ENCODE measurements at regions not wholly inside any gene's neighbourhood (a gene's known extent, or its start where the extent isn't known, plus 50 kb on each side); places are given as distances from the start of the nearest gene placed in this dataset.

GRCh38 chr17:71252436-71252835 is 868.4 kb upstream of the SOX9 start:
- TF ChIP-seq CTCF (IDR thresholded peaks at IDR 0.05) (no peak), POLR2A (IDR thresholded peaks at IDR 0.05) (no peak)

GRCh38 chr17:71257096-71257495 is 863.7 kb upstream of the SOX9 start:
- H3K4me1 ChIP-seq, result no peaks in the 10 kb centered on the region
- H3K36me3 ChIP-seq, result no peaks in the 10 kb centered on the region
- TF ChIP-seq CTCF (IDR thresholded peaks at IDR 0.05) (no peak), POLR2A (IDR thresholded peaks at IDR 0.05) (no peak)
- no peaks in the 10 kb centered on the region for H3K27me3 ChIP-seq
- H3K27ac ChIP-seq, result no peak overlapping the region
- no peaks in the 10 kb centered on the region for H3K9me3 ChIP-seq
- H3K4me3 ChIP-seq, result no peak overlapping the region
- no peak for DNase-seq

More at GRCh38 chr17:71252436-71252835, 868.4 kb upstream of the SOX9 start:
- H3K36me3 ChIP-seq, result no peaks in the 10 kb centered on the region
- H3K27me3 ChIP-seq, result no peaks in the 10 kb centered on the region
- H3K4me3 ChIP-seq, result no peak overlapping the region
- H3K4me1 ChIP-seq, result no peaks in the 10 kb centered on the region
- H3K27ac ChIP-seq, result no peak overlapping the region
- H3K9me3 ChIP-seq, result no peaks in the 10 kb centered on the region
- no peak for DNase-seq

- Histone ChIP-seq H3K27me3 (no peaks in the 10 kb centered on the region), H3K4me3 (no peak overlapping the region), H3K4me1 (no peaks in the 10 kb centered on the region), H3K9me3 (no peaks in the 10 kb centered on the region), H3K36me3 (no peaks in the 10 kb centered on the region), H3K27ac (no peak overlapping the region)
- TF ChIP-seq CTCF (IDR thresholded peaks at IDR 0.05), result no peak
- no peak for TF ChIP-seq POLR2A (IDR thresholded peaks at IDR 0.05)
- DNase-seq, result no peak
Measured at GRCh38 chr17:71260366-71260940, 860.4 kb upstream of the SOX9 start.

GRCh38 chr17:71262586-71262985 is 858.2 kb upstream of the SOX9 start:
- Histone ChIP-seq H3K36me3 (no peaks in the 10 kb centered on the region), H3K4me3 (no peak overlapping the region), H3K27ac (no peak overlapping the region), H3K27me3 (no peaks in the 10 kb centered on the region), H3K9me3 (no peaks in the 10 kb centered on the region), H3K4me1 (no peaks in the 10 kb centered on the region)
- DNase-seq, result no peak
- no peak for TF ChIP-seq CTCF (IDR thresholded peaks at IDR 0.05)
- TF ChIP-seq POLR2A (IDR thresholded peaks at IDR 0.05), result no peak

GRCh38 chr17:71267668-71268067 is 853.2 kb upstream of the SOX9 start:
- Histone ChIP-seq H3K27me3 (no peaks in the 10 kb centered on the region), H3K36me3 (no peaks in the 10 kb centered on the region), H3K4me3 (no peak overlapping the region), H3K9me3 (peaks cover 0 to 5% (median 0%) of the 10 kb centered on the region in 4 donors), H3K27ac (no peak overlapping the region), H3K4me1 (no peaks in the 10 kb centered on the region)
- DNase-seq, result no peak
- TF ChIP-seq POLR2A (IDR thresholded peaks at IDR 0.05), result no peak
- no peak for TF ChIP-seq CTCF (IDR thresholded peaks at IDR 0.05)

- Histone ChIP-seq H3K27me3 (no peaks in the 10 kb centered on the region), H3K36me3 (no peaks in the 10 kb centered on the region), H3K4me1 (no peaks in the 10 kb centered on the region), H3K27ac (no peak overlapping the region), H3K9me3 (peaks cover 0 to 5% (median 0%) of the 10 kb centered on the region in 4 donors), H3K4me3 (no peak overlapping the region)
- no peak for DNase-seq
- TF ChIP-seq CTCF (IDR thresholded peaks at IDR 0.05) (no peak), POLR2A (IDR thresholded peaks at IDR 0.05) (no peak)
Measured at GRCh38 chr17:71269201-71269600, 851.6 kb upstream of the SOX9 start.

Measured in Peyer's patch (tissue), 4 donors.